HepG2 (cell line): ENCODE measurements at regions not wholly inside any gene's neighbourhood (a gene's known extent, or its start where the extent isn't known, plus 50 kb on each side); places are given as distances from the start of the nearest gene placed in this dataset.

Source experiments
- ATAC-seq: fragments of 200-7000 bp; cut with Tn5 transposase; 3 replicates; pipeline ENCODE4 v1.9.1; 2020; ENCODE audit warnings: mild to moderate bottlenecking, moderate library complexity
- BruUV-seq: library from RNA; stranded (reverse); fragments of 400-500 nt; replicated peaks from 2 replicates; lab custom pipeline; 2021; lab: Mats Ljungman, UMichigan
- CTCF ChIA-PET: fragments of 300-600 bp; formaldehyde crosslinking; extraction: SDS; loops from one replicate; lab custom pipeline; 2021; ENCODE audit warnings: low total read pairs, inconsistent platforms, low intra/inter-chr PET ratio; lab: Yijun Ruan, JAX
- POLR2A ChIA-PET: fragments of 350-600 bp; sonication (Branson Sonifier 250); formaldehyde crosslinking; loops from one replicate; lab custom pipeline; 2020; ENCODE audit warnings: antibody characterized with exemption, inconsistent platforms; lab: Yijun Ruan, JAX
- DNase-seq: peaks from one replicate; pipeline ENCODE4 v3.0.0-alpha.2; 2015; ENCODE audit warnings: low spot score
- FAIRE-seq: peaks from 3 replicates; lab custom pipeline; 2011; peaks lifted over from hg19 to GRCh38; lab: Jason Lieb, UNC
- H2AFZ ChIP-seq: one replicate; pipeline ENCODE4 v1.6.1; 2011; ENCODE audit warnings: low read length, inconsistent platforms
- H3K27ac ChIP-seq: fragments of 300-600 bp; 3 replicates; pipeline ENCODE4 v1.8.0; 2011; ENCODE audit warnings: mixed run types, mild to moderate bottlenecking, mixed read lengths, low read length, inconsistent platforms; ENCODE audit not compliant: insufficient read depth; ENCODE audit errors: extremely low read length
- H3K27me3 ChIP-seq, 2 experiments: fragments of 200-600 bp in 1 of 2; 2 replicates in 1 of 2; 3 replicates in 1 of 2; pipeline versions ENCODE4 v1.6.0 to v1.8.0; 2011; ENCODE audit warnings: low read length in 2 of 2, mild to moderate bottlenecking in 2 of 2, moderate library complexity in 2 of 2, inconsistent platforms in 1 of 2; ENCODE audit not compliant: insufficient read depth in 2 of 2, control insufficient read depth in 1 of 2
- H3K36me3 ChIP-seq, 2 experiments: fragments of 200-600 bp in 1 of 2; replicated peaks in 1 of 2; 2 replicates in 1 of 2; 3 replicates in 1 of 2; pipeline versions ENCODE4 v1.5.1 to v1.8.0; 2011; ENCODE audit warnings: low read length in 2 of 2, inconsistent platforms in 1 of 2; ENCODE audit not compliant: insufficient read depth in 2 of 2, control insufficient read depth in 1 of 2
- H3K4me1 ChIP-seq: 2 replicates; pipeline ENCODE4 v1.5.1; 2012; ENCODE audit warnings: low read length, inconsistent platforms; ENCODE audit not compliant: insufficient read depth
- H3K4me2 ChIP-seq: 2 replicates; pipeline ENCODE4 v1.6.0; 2011; ENCODE audit warnings: low read depth, low read length, inconsistent platforms
- H3K4me3 ChIP-seq, 3 experiments: fragments of 200-600 bp in 1 of 3; sonication (generic), shearing (Covaris generic) in 1 of 3; replicated peaks in 1 of 3; 2 replicates each; pipeline ENCODE4 v1.5.1; 2011 to 2016; ENCODE audit warnings: low read length in 3 of 3, inconsistent platforms in 2 of 3, low read depth in 2 of 3, mild to moderate bottlenecking in 2 of 3, control low read depth in 1 of 3, mixed read lengths in 1 of 3; ENCODE audit not compliant: insufficient read depth in 1 of 3
- H3K79me2 ChIP-seq: one replicate; pipeline ENCODE4 v1.6.1; 2011; ENCODE audit warnings: low read length, inconsistent platforms; ENCODE audit not compliant: insufficient read depth
- H3K9ac ChIP-seq: 2 replicates; pipeline ENCODE4 v1.6.0; 2011; ENCODE audit warnings: mild to moderate bottlenecking, low read depth, low read length, inconsistent platforms; ENCODE audit not compliant: insufficient read depth
- H3K9me3 ChIP-seq: 2 replicates; pipeline ENCODE4 v1.5.1; 2012; ENCODE audit warnings: mild to moderate bottlenecking, low read length
- H4K20me1 ChIP-seq: 2 replicates; pipeline ENCODE4 v1.6.0; 2011; ENCODE audit warnings: inconsistent platforms, mild to moderate bottlenecking, low read length, moderate library complexity; ENCODE audit not compliant: insufficient read depth
- HOXA3 ChIP-seq: sonication (generic); formaldehyde crosslinking; IDR thresholded peaks from 2 replicates; pipeline ENCODE4 v1.5.0; 2020; ENCODE audit warnings: missing genetic modification reagents
- JDP2 ChIP-seq: sonication (generic); formaldehyde crosslinking; IDR thresholded peaks from 2 replicates; pipeline ENCODE4 v1.8.1; 2022; ENCODE audit warnings: missing genetic modification reagents, borderline replicate concordance
- MIXL1 ChIP-seq: IDR thresholded peaks from 2 replicates; pipeline ENCODE4 v1.6.1; 2016
- MTF1 ChIP-seq: sonication (generic); formaldehyde crosslinking; IDR thresholded peaks from 2 replicates; pipeline ENCODE4 v1.5.0; 2020; ENCODE audit warnings: missing genetic modification reagents
- PTBP1 ChIP-seq: fragments of 200-400 bp; formaldehyde crosslinking; IDR thresholded peaks from 2 replicates; pipeline ENCODE4 v1.6.1; 2018; ENCODE audit warnings: low read length, low read depth; ENCODE audit not compliant: poor library complexity, severe bottlenecking
- SATB2 ChIP-seq: sonication (generic); formaldehyde crosslinking; IDR thresholded peaks from 2 replicates; pipeline ENCODE4 v1.5.0; 2020; ENCODE audit warnings: missing genetic modification reagents
- STAG1 ChIP-seq: sonication (generic); formaldehyde crosslinking; IDR thresholded peaks from 2 replicates; pipeline ENCODE4 v1.4.0; 2020; ENCODE audit warnings: missing genetic modification reagents
- TCF7L2 ChIP-seq: IDR thresholded peaks from 2 replicates; pipeline ENCODE4 v1.6.1; 2011; ENCODE audit warnings: mild to moderate bottlenecking, low read depth, low read length, moderate library complexity
- TMF1 ChIP-seq: sonication (generic); formaldehyde crosslinking; IDR thresholded peaks from 2 replicates; pipeline ENCODE4 v1.8.1; 2022; ENCODE audit warnings: low read depth, missing genetic modification reagents
- YEATS2 ChIP-seq: sonication (generic); formaldehyde crosslinking; IDR thresholded peaks from 2 replicates; pipeline ENCODE4 v1.4.0; 2020; ENCODE audit warnings: missing genetic modification reagents, borderline replicate concordance
- ZNF251 ChIP-seq: sonication (generic); formaldehyde crosslinking; IDR thresholded peaks from 2 replicates; pipeline ENCODE4 v1.9.0; 2021; ENCODE audit warnings: mild to moderate bottlenecking, missing genetic modification reagents
- ZNF280D ChIP-seq: sonication (generic); formaldehyde crosslinking; IDR thresholded peaks from 2 replicates; pipeline ENCODE4 v1.5.1; 2020; ENCODE audit warnings: mild to moderate bottlenecking, missing genetic modification reagents
- ZNF761 ChIP-seq: sonication (generic); formaldehyde crosslinking; conservative IDR thresholded peaks from 2 replicates; pipeline ENCODE4 v1.4.0; 2020; ENCODE audit warnings: mild to moderate bottlenecking, missing genetic modification reagents
- ZSCAN12 ChIP-seq: sonication (generic); formaldehyde crosslinking; IDR thresholded peaks from 2 replicates; pipeline ENCODE4 v1.9.0; 2021; ENCODE audit warnings: mild to moderate bottlenecking, missing genetic modification reagents
- WGBS: methylation state at CpG from one replicate; pipeline ENCODE4 v1.1.6; 2017; ENCODE audit warnings: low lambda C conversion rate; 5-methylcytosine and 5-hydroxymethylcytosine counted together
- in situ Hi-C: cut with HindIII; loops from 2 replicates; pipeline ENCODE4 v1.10.0; 2017; ENCODE audit warnings: low pct_unique_long_range_greater_than_20kb; ENCODE audit not compliant: extremely low pct_ligation_motif_present
- intact Hi-C: fragments of 100-400 bp; cut with micrococcal nuclease; formaldehyde crosslinking; loops from one replicate; pipeline ENCODE4 v1.10.0; 2022; ENCODE audit not compliant: unreplicated experiment
- TF ChIP-seq, protein P1 (sequence below): sonication (generic); formaldehyde crosslinking; conservative IDR thresholded peaks from 2 replicates; pipeline ENCODE4 v1.4.0; 2020; ENCODE audit warnings: missing genetic modification reagents
- TF ChIP-seq, protein P2 (sequence below): sonication (generic); formaldehyde crosslinking; IDR thresholded peaks from 2 replicates; pipeline ENCODE4 v1.8.1; 2023; ENCODE audit warnings: mild to moderate bottlenecking, missing genetic modification reagents

- ATAC-seq, result no peak
- no peak overlapping the region for H2AFZ ChIP-seq
- no peaks in the 10 kb centered on the region for H3K9me3 ChIP-seq
- TF ChIP-seq ZSCAN12 (CRISPR knock-in tag), result no peak
- no peak for TF ChIP-seq ZNF280D (CRISPR knock-in tag)
- TF ChIP-seq SATB2 (CRISPR knock-in tag), result no peak
- TF ChIP-seq HOXA3 (CRISPR knock-in tag), result no peak
- TF ChIP-seq YEATS2, result no peak
- no peak for TF ChIP-seq TCF7L2
- TF ChIP-seq STAG1 (CRISPR knock-in tag), result no peak
- H3K27me3 ChIP-seq, result no peaks in the 10 kb centered on the region
- CTCF ChIA-PET, result no interaction called here
- H3K36me3 ChIP-seq, result no peaks in the 10 kb centered on the region
- 27% methylated on average over 1 of the region's 1 CpG for WGBS
- intact Hi-C loops, result no loop called here
- H4K20me1 ChIP-seq, result no peaks in the 10 kb centered on the region
- BruUV-seq, result no TSS peak
- H3K4me2 ChIP-seq, result no peak overlapping the region
- in situ Hi-C loops, result no loop called here
- no peak overlapping the region for H3K4me3 ChIP-seq
- no peak overlapping the region for H3K9ac ChIP-seq
- POLR2A ChIA-PET, result no interaction called here
- no peak overlapping the region for H3K27ac ChIP-seq
- no peak for DNase-seq
- H3K4me1 ChIP-seq, result no peaks in the 10 kb centered on the region
- FAIRE-seq, result no peak
- H3K79me2 ChIP-seq, result no peaks in the 10 kb centered on the region
Observed at GRCh38 chr12:23132357-23132756, 507.4 kb downstream of the ETNK1 start.

DNA sequence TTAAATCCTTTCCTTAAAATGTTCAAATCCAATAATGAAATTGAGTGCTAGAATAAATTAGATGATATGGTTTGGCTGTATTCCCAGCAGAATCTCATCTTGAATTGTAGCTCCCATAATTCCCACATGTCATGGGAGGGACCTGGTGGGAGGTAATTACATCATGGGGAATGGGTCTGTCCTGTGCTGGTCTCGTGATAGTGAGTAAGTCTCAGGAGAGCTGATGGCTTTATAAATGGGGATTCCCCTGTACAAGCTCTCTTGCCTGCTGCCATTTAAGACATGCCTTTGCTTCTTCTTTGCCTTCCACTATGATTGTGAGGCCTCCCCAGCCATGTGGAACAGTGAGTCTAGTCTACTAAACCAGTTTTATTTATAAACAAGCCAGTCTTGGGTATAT lies 508.5 kb downstream of the ETNK1 start:
- ChIA-PET CTCF (no interaction called here), POLR2A (no interaction called here)
- in situ Hi-C loops, result no loop called here
- Histone ChIP-seq H3K4me1 (no peaks in the 10 kb centered on the region), H3K9me3 (no peaks in the 10 kb centered on the region), H3K27ac (no peak overlapping the region), H2AFZ (no peak overlapping the region), H3K79me2 (no peaks in the 10 kb centered on the region), H4K20me1 (no peaks in the 10 kb centered on the region), H3K36me3 (no peaks in the 10 kb centered on the region), H3K27me3 (no peaks in the 10 kb centered on the region), H3K9ac (no peak overlapping the region), H3K4me2 (no peak overlapping the region), H3K4me3 (no peak overlapping the region)
- FAIRE-seq (no peak), ATAC-seq (no peak), DNase-seq (no peak)
- intact Hi-C loops, result no loop called here
- WGBS, result 0% methylated on average over 1 of the region's 1 CpG
- no TSS peak for BruUV-seq
- no peak for TF ChIP-seq MIXL1 (CRISPR knock-in tag)
- TF ChIP-seq TMF1 (CRISPR knock-in tag), result no peak
- TF ChIP-seq PTBP1, result no peak
- no peak for TF ChIP-seq ZNF761
- TF ChIP-seq, protein P1, sequence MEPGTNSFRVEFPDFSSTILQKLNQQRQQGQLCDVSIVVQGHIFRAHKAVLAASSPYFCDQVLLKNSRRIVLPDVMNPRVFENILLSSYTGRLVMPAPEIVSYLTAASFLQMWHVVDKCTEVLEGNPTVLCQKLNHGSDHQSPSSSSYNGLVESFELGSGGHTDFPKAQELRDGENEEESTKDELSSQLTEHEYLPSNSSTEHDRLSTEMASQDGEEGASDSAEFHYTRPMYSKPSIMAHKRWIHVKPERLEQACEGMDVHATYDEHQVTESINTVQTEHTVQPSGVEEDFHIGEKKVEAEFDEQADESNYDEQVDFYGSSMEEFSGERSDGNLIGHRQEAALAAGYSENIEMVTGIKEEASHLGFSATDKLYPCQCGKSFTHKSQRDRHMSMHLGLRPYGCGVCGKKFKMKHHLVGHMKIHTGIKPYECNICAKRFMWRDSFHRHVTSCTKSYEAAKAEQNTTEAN, result no peak
- TF ChIP-seq ZNF251 (CRISPR knock-in tag), result no peak
- no peak for TF ChIP-seq JDP2 (CRISPR knock-in tag)
- TF ChIP-seq, protein P2, sequence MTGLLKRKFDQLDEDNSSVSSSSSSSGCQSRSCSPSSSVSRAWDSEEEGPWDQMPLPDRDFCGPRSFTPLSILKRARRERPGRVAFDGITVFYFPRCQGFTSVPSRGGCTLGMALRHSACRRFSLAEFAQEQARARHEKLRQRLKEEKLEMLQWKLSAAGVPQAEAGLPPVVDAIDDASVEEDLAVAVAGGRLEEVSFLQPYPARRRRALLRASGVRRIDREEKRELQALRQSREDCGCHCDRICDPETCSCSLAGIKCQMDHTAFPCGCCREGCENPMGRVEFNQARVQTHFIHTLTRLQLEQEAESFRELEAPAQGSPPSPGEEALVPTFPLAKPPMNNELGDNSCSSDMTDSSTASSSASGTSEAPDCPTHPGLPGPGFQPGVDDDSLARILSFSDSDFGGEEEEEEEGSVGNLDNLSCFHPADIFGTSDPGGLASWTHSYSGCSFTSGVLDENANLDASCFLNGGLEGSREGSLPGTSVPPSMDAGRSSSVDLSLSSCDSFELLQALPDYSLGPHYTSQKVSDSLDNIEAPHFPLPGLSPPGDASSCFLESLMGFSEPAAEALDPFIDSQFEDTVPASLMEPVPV, result no peak
- no peak for TF ChIP-seq MTF1 (CRISPR knock-in tag)
